H1 (cell line): ENCODE measurements at regions not wholly inside any gene's neighbourhood (a gene's known extent, or its start where the extent isn't known, plus 50 kb on each side); places are given as distances from the start of the nearest gene placed in this dataset.

Experiments
- CTCF ChIA-PET: fragments of 300-600 bp; sonication (Branson Sonifier 250); formaldehyde crosslinking; loops from one replicate; lab custom pipeline; 2021; ENCODE audit not compliant: partially characterized antibody; lab: Charles Lee
- POLR2A ChIA-PET: fragments of 300-600 bp; sonication (Branson Sonifier 250); formaldehyde crosslinking; loops from one replicate; lab custom pipeline; 2021; ENCODE audit warnings: inconsistent platforms; ENCODE audit not compliant: partially characterized antibody; lab: Charles Lee
- DNase-seq, 2 experiments: peaks; one replicate each; pipeline versions ENCODE4 v3.0.0 to v3.0.0-alpha.2; 2010 to 2022; ENCODE audit warnings: low spot score in 2 of 2, low read depth in 1 of 2, mixed read lengths in 1 of 2
- FAIRE-seq: peaks from 2 replicates; lab custom pipeline; 2011; peaks lifted over from hg19 to GRCh38; lab: Jason Lieb, UNC
- H2AFZ ChIP-seq: 2 replicates; pipeline ENCODE4 v1.8.1; 2012; ENCODE audit warnings: low read length, inconsistent platforms
- H2AK5ac ChIP-seq: 2 replicates; pipeline ENCODE4 v1.6.1; 2013; ENCODE audit warnings: low read depth, low read length
- H2BK120ac ChIP-seq: replicated peaks from 2 replicates; pipeline ENCODE3; 2013; ENCODE audit warnings: low read depth, low read length, inconsistent platforms
- H2BK12ac ChIP-seq: 2 replicates; pipeline ENCODE4 v1.6.1; 2013; ENCODE audit warnings: low read depth, low read length
- H2BK15ac ChIP-seq: 2 replicates; pipeline ENCODE4 v1.6.1; 2013; ENCODE audit warnings: low read length
- H2BK20ac ChIP-seq: 2 replicates; pipeline ENCODE4 v1.6.1; 2013; ENCODE audit warnings: low read length
- H2BK5ac ChIP-seq: 2 replicates; pipeline ENCODE4 v1.6.1; 2013; ENCODE audit warnings: low read depth, low read length
- H3K14ac ChIP-seq: 2 replicates; pipeline ENCODE4 v1.6.1; 2013; ENCODE audit warnings: inconsistent platforms; ENCODE audit not compliant: insufficient read length
- H3K18ac ChIP-seq: 2 replicates; pipeline ENCODE4 v1.6.1; 2013; ENCODE audit warnings: low read length; ENCODE audit errors: extremely low read depth
- H3K23ac ChIP-seq: 2 replicates; pipeline ENCODE4 v1.6.1; 2013; ENCODE audit warnings: inconsistent platforms; ENCODE audit not compliant: insufficient read length
- H3K23me2 ChIP-seq: 2 replicates; pipeline ENCODE4 v1.6.1; 2013; ENCODE audit warnings: low read depth, low read length
- H3K27ac ChIP-seq: 2 replicates; pipeline ENCODE4 v1.6.1; 2011; ENCODE audit warnings: low read depth, low read length, inconsistent platforms
- H3K27me3 ChIP-seq, 4 experiments: replicated peaks in 1 of 4; 1 replicate in 1 of 4; 2 replicates in 3 of 4; pipeline versions ENCODE4 v1.6.1 to v1.8.1; 2011 to 2013; ENCODE audit warnings: low read length in 3 of 4, mild to moderate bottlenecking in 3 of 4, inconsistent platforms in 2 of 4, mixed read lengths in 2 of 4, moderate library complexity in 1 of 4; ENCODE audit not compliant: control insufficient read depth in 3 of 4, insufficient read depth in 3 of 4; ENCODE audit errors: extremely low read depth in 1 of 4
- H3K36me3 ChIP-seq, 4 experiments: 2 replicates each; pipeline versions ENCODE4 v1.6.1 to v1.8.1; 2011 to 2013; ENCODE audit warnings: mild to moderate bottlenecking in 4 of 4, low read length in 3 of 4, moderate library complexity in 2 of 4, control low read depth in 1 of 4, inconsistent platforms in 1 of 4; ENCODE audit not compliant: insufficient read depth in 4 of 4, control insufficient read depth in 2 of 4
- H3K4ac ChIP-seq: replicated peaks from 2 replicates; pipeline ENCODE3; 2013; ENCODE audit warnings: low read length, low read depth, mixed read lengths, inconsistent platforms; ENCODE audit not compliant: insufficient read length
- H3K4me1 ChIP-seq, 4 experiments: replicated peaks in 1 of 4; 1 replicate in 1 of 4; 2 replicates in 3 of 4; pipeline versions ENCODE4 v1.6.1 to v1.8.1; 2011 to 2013; ENCODE audit warnings: low read length in 3 of 4, inconsistent platforms in 2 of 4, mixed read lengths in 1 of 4; ENCODE audit not compliant: insufficient read depth in 4 of 4, control insufficient read depth in 3 of 4
- H3K4me2 ChIP-seq, 2 experiments: 2 replicates each; pipeline versions ENCODE4 v1.6.1 to v1.8.1; 2011 to 2013; ENCODE audit warnings: low read depth in 2 of 2, low read length in 2 of 2, control low read depth in 1 of 2, inconsistent platforms in 1 of 2, mild to moderate bottlenecking in 1 of 2; ENCODE audit not compliant: insufficient read depth in 1 of 2
- H3K4me3 ChIP-seq, 4 experiments: fragments of 200-600, 300-600 bp in 1 of 4; sonication (generic), shearing (Covaris generic), sonication (Bioruptor Twin) in 1 of 4; 2 replicates each; pipeline versions ENCODE4 v1.5.1 to v1.8.1; 2011 to 2016; ENCODE audit warnings: low read length in 4 of 4, low read depth in 3 of 4, control low read depth in 2 of 4, inconsistent platforms in 2 of 4, mild to moderate bottlenecking in 2 of 4, mixed read lengths in 1 of 4, moderate library complexity in 1 of 4; ENCODE audit not compliant: insufficient read depth in 2 of 4; ENCODE audit errors: extremely low read depth in 1 of 4
- H3K56ac ChIP-seq: replicated peaks from 2 replicates; pipeline ENCODE3; 2013; ENCODE audit warnings: low read depth, mild to moderate bottlenecking, mixed read lengths, low read length, inconsistent platforms; ENCODE audit not compliant: insufficient read length
- H3K79me1 ChIP-seq: 2 replicates; pipeline ENCODE4 v1.6.1; 2013; ENCODE audit warnings: low read depth, low read length, control low read depth
- H3K79me2 ChIP-seq, 2 experiments: 2 replicates each; pipeline versions ENCODE4 v1.6.1 to v1.8.1; 2012 to 2013; ENCODE audit warnings: low read length in 2 of 2, mild to moderate bottlenecking in 2 of 2, inconsistent platforms in 1 of 2; ENCODE audit not compliant: insufficient read depth in 2 of 2, control insufficient read depth in 1 of 2
- H3K9ac ChIP-seq, 4 experiments: replicated peaks in 1 of 4; 1 replicate in 1 of 4; 2 replicates in 3 of 4; pipeline versions ENCODE4 v1.6.1 to v1.8.1; 2011 to 2013; ENCODE audit warnings: low read depth in 3 of 4, low read length in 3 of 4, control low read depth in 2 of 4, mild to moderate bottlenecking in 2 of 4, moderate library complexity in 2 of 4, inconsistent platforms in 1 of 4; ENCODE audit errors: extremely low read depth in 1 of 4
- H3K9me3 ChIP-seq, 2 experiments: 2 replicates each; pipeline versions ENCODE4 v1.6.1 to v1.8.1; 2012 to 2013; ENCODE audit warnings: mild to moderate bottlenecking in 2 of 2, moderate library complexity in 2 of 2, control low read depth in 1 of 2, inconsistent platforms in 1 of 2, low read depth in 1 of 2, low read length in 1 of 2, mixed read lengths in 1 of 2; ENCODE audit not compliant: insufficient read depth in 2 of 2
- H4K20me1 ChIP-seq, 2 experiments: replicated peaks in 1 of 2; 2 replicates each; pipeline versions ENCODE3 to v1.8.1; 2011 to 2013; ENCODE audit warnings: inconsistent platforms in 2 of 2, low read length in 2 of 2, mild to moderate bottlenecking in 1 of 2; ENCODE audit not compliant: insufficient read depth in 2 of 2, control insufficient read depth in 1 of 2
- H4K5ac ChIP-seq: 2 replicates; pipeline ENCODE4 v1.6.1; 2013; ENCODE audit warnings: low read length, low read depth, mixed read lengths, inconsistent platforms; ENCODE audit not compliant: insufficient read length
- H4K8ac ChIP-seq: 2 replicates; pipeline ENCODE4 v1.8.0; 2013; ENCODE audit warnings: mild to moderate bottlenecking, moderate library complexity, low read length, inconsistent platforms; ENCODE audit not compliant: insufficient read depth; ENCODE audit errors: extremely low read depth
- H4K91ac ChIP-seq: replicated peaks from 2 replicates; pipeline ENCODE3; 2013; ENCODE audit warnings: low read length, mixed read lengths, inconsistent platforms; ENCODE audit not compliant: insufficient read length
- CHD2 ChIP-seq: IDR thresholded peaks from 2 replicates; pipeline ENCODE4 v1.6.1; 2012; ENCODE audit warnings: low read length, improper control_type of control experiment
- GABPA ChIP-seq: IDR thresholded peaks from 2 replicates; pipeline ENCODE4 v1.6.1; 2011; ENCODE audit warnings: mild to moderate bottlenecking, low read length, moderate library complexity, borderline replicate concordance; ENCODE audit not compliant: insufficient read depth
- JUND ChIP-seq: IDR thresholded peaks from 2 replicates; pipeline ENCODE4 v1.6.1; 2011; ENCODE audit warnings: mild to moderate bottlenecking, improper control_type of control experiment, low read length
- MAFK ChIP-seq: IDR thresholded peaks from 2 replicates; pipeline ENCODE4 v1.6.1; 2012; ENCODE audit warnings: low read depth, mild to moderate bottlenecking, improper control_type of control experiment, low read length
- RAD21 ChIP-seq, 2 experiments: IDR thresholded peaks in 1 of 2; conservative IDR thresholded peaks in 1 of 2; 2 replicates each; pipeline ENCODE4 v1.6.1; 2011; ENCODE audit warnings: low read depth in 2 of 2, low read length in 2 of 2, improper control_type of control experiment in 1 of 2, inconsistent platforms in 1 of 2, mild to moderate bottlenecking in 1 of 2, moderate library complexity in 1 of 2
- RFX5 ChIP-seq: IDR thresholded peaks from 2 replicates; pipeline ENCODE4 v1.6.1; 2011; ENCODE audit warnings: low read depth, low read length, improper control_type of control experiment, borderline replicate concordance
- RXRA ChIP-seq: IDR thresholded peaks from 2 replicates; pipeline ENCODE4 v1.6.1; 2011; ENCODE audit warnings: low read depth, mild to moderate bottlenecking, low read length, moderate library complexity; ENCODE audit not compliant: insufficient read depth
- SIX5 ChIP-seq: IDR thresholded peaks from 2 replicates; pipeline ENCODE4 v1.6.1; 2011; ENCODE audit warnings: mild to moderate bottlenecking, low read depth, low read length
- WGBS, 2 experiments: shearing (Covaris generic) in 1 of 2; methylation state at CpG; one replicate each; pipeline versions ENCODE4 v1.1.6 to v1.1.7; 2013 to 2015; ENCODE audit warnings: low lambda C conversion rate in 2 of 2, mixed read lengths in 2 of 2, inconsistent platforms in 1 of 2, low coverage in 1 of 2, missing lambda C conversion rate in 1 of 2; ENCODE audit not compliant: insufficient replicate concordance in 2 of 2, insufficient coverage in 1 of 2, insufficient read length in 1 of 2; ENCODE audit errors: extremely low coverage in 1 of 2, missing lambda C conversion rate in 1 of 2; 5-methylcytosine and 5-hydroxymethylcytosine counted together
- TF ChIP-seq, protein P1 (sequence below), 3 experiments: IDR thresholded peaks; 1 replicate in 2 of 3; 2 replicates in 1 of 3; pipeline versions ENCODE4 v1.5.1 to v1.6.1; 2011; ENCODE audit warnings: low read length in 3 of 3, mild to moderate bottlenecking in 3 of 3, inconsistent platforms in 2 of 3, low read depth in 1 of 3, moderate library complexity in 1 of 3; ENCODE audit not compliant: insufficient read depth in 1 of 3; ENCODE audit errors: control extremely low read depth in 1 of 3
- TF ChIP-seq, protein P2 (sequence below): IDR thresholded peaks from 2 replicates; pipeline ENCODE4 v1.6.1; 2011; ENCODE audit warnings: low read length, improper control_type of control experiment

DNA sequence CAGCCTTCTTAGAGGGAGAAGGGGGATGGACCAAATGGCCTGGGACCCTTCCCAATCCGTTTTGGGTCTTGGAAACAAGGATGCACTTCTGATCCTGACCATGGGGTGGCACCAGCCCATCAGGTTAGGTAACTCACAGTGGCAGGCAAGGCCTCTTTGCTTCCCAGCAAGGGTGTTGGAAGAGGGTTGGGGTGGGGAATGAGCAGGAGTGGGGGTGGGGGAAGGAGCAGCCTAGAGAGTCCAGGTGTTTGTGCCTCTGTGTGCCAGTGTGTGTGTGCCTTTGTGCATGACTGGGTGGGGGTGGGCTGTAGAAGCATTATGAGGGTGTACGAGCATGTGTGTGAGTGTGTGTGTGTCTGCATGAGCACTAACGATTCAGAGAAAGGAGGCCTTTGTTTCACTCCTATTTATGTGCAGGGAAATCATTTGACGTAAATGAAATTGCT, 213.1 kb downstream of the INSC start:
- FAIRE-seq: peak; percentile 93
- H3K23me2 ChIP-seq: no peaks in the 10 kb centered on the region
- no peaks in the 10 kb centered on the region for H4K20me1 ChIP-seq
- no peaks in the 10 kb centered on the region for H3K36me3 ChIP-seq
- no peak overlapping the region; a peak in 1 of 7 replicates for H3K9ac ChIP-seq
- ChIA-PET CTCF (interaction anchor here (0.7 to 2.0 kb wide), 27 partner anchors 12 to 1382 kb away, joined by 3 to 11 read pairs (median 3); no protein-coding TSS in a partner anchor), POLR2A (no interaction called here)
- H3K56ac ChIP-seq: no peak overlapping the region
- H3K14ac ChIP-seq: no peak overlapping the region
- H3K4me3 ChIP-seq: no peak overlapping the region
- peak; percentile 60 to 96 for DNase-seq
- H2BK5ac ChIP-seq: peak overlapping the region; percentile 83; the same call in 1 of the 2 replicates
- peak overlapping the region; percentile 84 for H4K91ac ChIP-seq
- H4K8ac ChIP-seq: no peak overlapping the region
- no peak overlapping the region for H3K23ac ChIP-seq
- H2AK5ac ChIP-seq: no peak overlapping the region
- no peaks in the 10 kb centered on the region for H3K79me1 ChIP-seq
- H2BK20ac ChIP-seq: no peak overlapping the region
- H3K9me3 ChIP-seq: no peaks in the 10 kb centered on the region
- peak overlapping the region; percentile 97; the same call in 1 of the 2 replicates for H2BK12ac ChIP-seq
- H3K27me3 ChIP-seq: no peaks in the 10 kb centered on the region; a peak in 2 of 7 replicates
- peak overlapping the region; percentile 98 for H2AFZ ChIP-seq
- peak overlapping the region; percentile 19 for H2BK120ac ChIP-seq
- no peak overlapping the region for H3K18ac ChIP-seq
- no peak overlapping the region for H2BK15ac ChIP-seq
- no peaks in the 10 kb centered on the region for H3K79me2 ChIP-seq
- no peak overlapping the region for H4K5ac ChIP-seq
- H3K27ac ChIP-seq: no peak overlapping the region
- peaks cover 0 to 3% (median 1%) of the 10 kb centered on the region in 4 experiments; a peak in 2 of 7 replicates for H3K4me1 ChIP-seq
- WGBS, 2 experiments: 64% methylated on average over 4 of the region's 4 CpGs; no CpG with 5 or more reads in 1 of the 2 experiments
- H3K4ac ChIP-seq: no peak overlapping the region
- no peak overlapping the region for H3K4me2 ChIP-seq
- TF ChIP-seq, protein P1, sequence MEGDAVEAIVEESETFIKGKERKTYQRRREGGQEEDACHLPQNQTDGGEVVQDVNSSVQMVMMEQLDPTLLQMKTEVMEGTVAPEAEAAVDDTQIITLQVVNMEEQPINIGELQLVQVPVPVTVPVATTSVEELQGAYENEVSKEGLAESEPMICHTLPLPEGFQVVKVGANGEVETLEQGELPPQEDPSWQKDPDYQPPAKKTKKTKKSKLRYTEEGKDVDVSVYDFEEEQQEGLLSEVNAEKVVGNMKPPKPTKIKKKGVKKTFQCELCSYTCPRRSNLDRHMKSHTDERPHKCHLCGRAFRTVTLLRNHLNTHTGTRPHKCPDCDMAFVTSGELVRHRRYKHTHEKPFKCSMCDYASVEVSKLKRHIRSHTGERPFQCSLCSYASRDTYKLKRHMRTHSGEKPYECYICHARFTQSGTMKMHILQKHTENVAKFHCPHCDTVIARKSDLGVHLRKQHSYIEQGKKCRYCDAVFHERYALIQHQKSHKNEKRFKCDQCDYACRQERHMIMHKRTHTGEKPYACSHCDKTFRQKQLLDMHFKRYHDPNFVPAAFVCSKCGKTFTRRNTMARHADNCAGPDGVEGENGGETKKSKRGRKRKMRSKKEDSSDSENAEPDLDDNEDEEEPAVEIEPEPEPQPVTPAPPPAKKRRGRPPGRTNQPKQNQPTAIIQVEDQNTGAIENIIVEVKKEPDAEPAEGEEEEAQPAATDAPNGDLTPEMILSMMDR (IDR thresholded peaks at IDR 0.05; ENCODE audit: control extremely low read depth in 1 of 3, insufficient read depth in 1 of 3, low read depth in 1 of 3, low read length in 3 of 3): peak; percentile 86 to 90 (median 89)
- TF ChIP-seq SIX5 (no peak), RFX5 (no peak), RXRA (no peak), GABPA (no peak), MAFK (no peak), JUND (no peak), CHD2 (0 out of 2 replicates have a peak, but pooled peaks have one; percentile 20), RAD21 (IDR thresholded peaks at IDR 0.05 in 1 of 2, conservative IDR thresholded peaks at IDR 0.05 in 1 of 2; ENCODE audit: low read depth in 2 of 2, low read length in 2 of 2) (peak; percentile 98 to 99)
- TF ChIP-seq, protein P2, sequence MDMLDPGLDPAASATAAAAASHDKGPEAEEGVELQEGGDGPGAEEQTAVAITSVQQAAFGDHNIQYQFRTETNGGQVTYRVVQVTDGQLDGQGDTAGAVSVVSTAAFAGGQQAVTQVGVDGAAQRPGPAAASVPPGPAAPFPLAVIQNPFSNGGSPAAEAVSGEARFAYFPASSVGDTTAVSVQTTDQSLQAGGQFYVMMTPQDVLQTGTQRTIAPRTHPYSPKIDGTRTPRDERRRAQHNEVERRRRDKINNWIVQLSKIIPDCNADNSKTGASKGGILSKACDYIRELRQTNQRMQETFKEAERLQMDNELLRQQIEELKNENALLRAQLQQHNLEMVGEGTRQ: no peak
